ENCODE measurements at regions not wholly inside any gene's neighbourhood (a gene's known extent, or its start where the extent isn't known, plus 50 kb on each side); places are given as distances from the start of the nearest gene placed in this dataset.

DNA sequence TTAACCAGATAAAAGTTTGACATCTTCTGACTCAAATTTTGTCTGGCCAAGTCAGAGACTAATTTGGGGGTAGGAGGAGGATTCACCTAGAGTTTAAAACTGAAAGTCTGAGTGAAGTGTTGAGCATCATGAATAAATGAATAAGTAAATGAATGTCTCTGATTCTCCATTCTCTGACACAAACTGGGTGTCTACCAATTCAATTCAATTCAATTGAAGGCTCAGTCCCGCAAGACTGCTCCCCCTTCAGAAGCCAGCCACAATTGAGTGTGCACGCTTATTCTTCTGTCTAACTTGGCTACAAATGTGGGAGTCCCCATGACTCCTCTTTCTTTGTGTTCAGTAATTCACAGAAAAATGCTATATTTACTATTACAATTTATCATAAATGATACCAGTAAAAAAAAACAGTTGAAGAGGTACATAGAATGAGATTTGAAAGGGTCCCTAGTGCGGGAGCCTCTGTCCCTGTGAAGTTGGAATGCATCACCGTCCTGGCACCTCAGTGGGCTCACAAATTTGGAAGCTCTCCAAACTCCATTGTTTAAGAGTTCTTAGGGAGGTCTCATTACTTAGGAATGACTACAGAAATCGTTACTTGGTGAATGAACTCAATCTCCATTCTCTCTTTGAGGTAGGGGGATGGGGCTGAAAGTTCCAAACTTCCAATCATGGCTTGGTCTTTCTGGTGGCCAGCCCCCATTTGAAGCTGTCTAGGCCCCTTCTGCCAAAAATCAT lies 243.7 kb upstream of the PHYHIPL start:
- TF ChIP-seq EP300 (IDR thresholded peaks at IDR 0.05) (no peak), POLR2AphosphoS5 (IDR thresholded peaks at IDR 0.05) (no peak), POLR2A (IDR thresholded peaks at IDR 0.05) (no peak)
- TF ChIP-seq, protein P1, sequence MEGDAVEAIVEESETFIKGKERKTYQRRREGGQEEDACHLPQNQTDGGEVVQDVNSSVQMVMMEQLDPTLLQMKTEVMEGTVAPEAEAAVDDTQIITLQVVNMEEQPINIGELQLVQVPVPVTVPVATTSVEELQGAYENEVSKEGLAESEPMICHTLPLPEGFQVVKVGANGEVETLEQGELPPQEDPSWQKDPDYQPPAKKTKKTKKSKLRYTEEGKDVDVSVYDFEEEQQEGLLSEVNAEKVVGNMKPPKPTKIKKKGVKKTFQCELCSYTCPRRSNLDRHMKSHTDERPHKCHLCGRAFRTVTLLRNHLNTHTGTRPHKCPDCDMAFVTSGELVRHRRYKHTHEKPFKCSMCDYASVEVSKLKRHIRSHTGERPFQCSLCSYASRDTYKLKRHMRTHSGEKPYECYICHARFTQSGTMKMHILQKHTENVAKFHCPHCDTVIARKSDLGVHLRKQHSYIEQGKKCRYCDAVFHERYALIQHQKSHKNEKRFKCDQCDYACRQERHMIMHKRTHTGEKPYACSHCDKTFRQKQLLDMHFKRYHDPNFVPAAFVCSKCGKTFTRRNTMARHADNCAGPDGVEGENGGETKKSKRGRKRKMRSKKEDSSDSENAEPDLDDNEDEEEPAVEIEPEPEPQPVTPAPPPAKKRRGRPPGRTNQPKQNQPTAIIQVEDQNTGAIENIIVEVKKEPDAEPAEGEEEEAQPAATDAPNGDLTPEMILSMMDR (IDR thresholded peaks at IDR 0.05), result no peak

Data from suprapubic skin (tissue), 4 donors.